ENCODE measurements at regions not wholly inside any gene's neighbourhood (a gene's known extent, or its start where the extent isn't known, plus 50 kb on each side); places are given as distances from the start of the nearest gene placed in this dataset.

- no peak for TF ChIP-seq POLR2AphosphoS5 (IDR thresholded peaks at IDR 0.05; ENCODE audit: borderline replicate concordance, low read depth, low read length)
- TF ChIP-seq EZH2 (IDR thresholded peaks at IDR 0.05): no peak
Observed at GRCh38 chr7:46247664-46248063, 326.6 kb upstream of the IGFBP3 start.

Data from SK-N-MC (cell line).